ENCODE measurements at regions not wholly inside any gene's neighbourhood (a gene's known extent, or its start where the extent isn't known, plus 50 kb on each side); places are given as distances from the start of the nearest gene placed in this dataset.

DNA sequence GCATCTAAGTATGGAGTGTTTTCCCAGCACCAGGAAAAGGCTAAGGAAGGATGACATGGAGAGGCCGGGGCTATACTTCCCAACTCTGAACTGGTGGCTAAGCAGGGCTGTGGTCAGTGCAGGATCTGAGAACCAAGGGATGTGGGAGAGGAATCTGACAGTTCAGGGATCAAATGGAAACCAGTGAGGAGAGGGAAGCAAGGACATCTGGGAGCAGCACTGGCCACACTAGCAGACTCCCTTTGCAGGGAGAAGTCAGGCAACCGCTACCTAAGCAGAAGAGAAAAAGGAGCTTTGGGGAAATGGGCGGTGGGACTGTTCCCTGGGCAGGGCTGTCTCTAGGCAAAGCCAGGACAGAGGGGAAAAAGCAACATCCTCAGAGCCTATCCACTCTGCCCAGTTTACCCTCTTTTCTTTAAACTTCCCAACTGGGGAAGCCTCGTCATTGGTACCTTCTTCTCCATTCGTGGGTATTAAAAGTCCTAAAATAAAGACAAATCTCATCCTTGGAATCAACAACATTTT is 105.8 kb upstream of the MEIS1 start:
- TF ChIP-seq, protein P1, sequence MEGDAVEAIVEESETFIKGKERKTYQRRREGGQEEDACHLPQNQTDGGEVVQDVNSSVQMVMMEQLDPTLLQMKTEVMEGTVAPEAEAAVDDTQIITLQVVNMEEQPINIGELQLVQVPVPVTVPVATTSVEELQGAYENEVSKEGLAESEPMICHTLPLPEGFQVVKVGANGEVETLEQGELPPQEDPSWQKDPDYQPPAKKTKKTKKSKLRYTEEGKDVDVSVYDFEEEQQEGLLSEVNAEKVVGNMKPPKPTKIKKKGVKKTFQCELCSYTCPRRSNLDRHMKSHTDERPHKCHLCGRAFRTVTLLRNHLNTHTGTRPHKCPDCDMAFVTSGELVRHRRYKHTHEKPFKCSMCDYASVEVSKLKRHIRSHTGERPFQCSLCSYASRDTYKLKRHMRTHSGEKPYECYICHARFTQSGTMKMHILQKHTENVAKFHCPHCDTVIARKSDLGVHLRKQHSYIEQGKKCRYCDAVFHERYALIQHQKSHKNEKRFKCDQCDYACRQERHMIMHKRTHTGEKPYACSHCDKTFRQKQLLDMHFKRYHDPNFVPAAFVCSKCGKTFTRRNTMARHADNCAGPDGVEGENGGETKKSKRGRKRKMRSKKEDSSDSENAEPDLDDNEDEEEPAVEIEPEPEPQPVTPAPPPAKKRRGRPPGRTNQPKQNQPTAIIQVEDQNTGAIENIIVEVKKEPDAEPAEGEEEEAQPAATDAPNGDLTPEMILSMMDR (IDR thresholded peaks at IDR 0.05), result no peak
- no peak for TF ChIP-seq POLR2A (IDR thresholded peaks at IDR 0.05)

All from Peyer's patch (tissue), 4 donors.